Lung (tissue), 11 donors: ENCODE measurements at regions not wholly inside any gene's neighbourhood (a gene's known extent, or its start where the extent isn't known, plus 50 kb on each side); places are given as distances from the start of the nearest gene placed in this dataset.

Source experiments
- ATAC-seq: fragments of 200-7000 bp; cut with Tn5 transposase; one replicate; pipeline ENCODE4 v1.9.1; 2020; ENCODE audit warnings: moderate number of reproducible peaks; ENCODE audit not compliant: insufficient read depth, low FRiP score
- DNase-seq, 3 donors: peaks; one replicate each; pipeline ENCODE4 v3.0.0-alpha.2; 2013 to 2017
- H3K27ac ChIP-seq, 2 donors: one replicate each; pipeline ENCODE4 v1.5.1; 2013; ENCODE audit warnings: mild to moderate bottlenecking in 2 of 2, moderate library complexity in 2 of 2, control low read depth in 1 of 2, inconsistent platforms in 1 of 2, low read depth in 1 of 2, low read length in 1 of 2
- H3K27me3 ChIP-seq, 3 donors: one replicate each; pipeline ENCODE4 v1.5.1; 2013; ENCODE audit warnings: low read length in 2 of 3; ENCODE audit not compliant: control insufficient read depth in 3 of 3, insufficient read depth in 3 of 3
- H3K36me3 ChIP-seq, 4 donors: one replicate each; pipeline ENCODE4 v1.5.1; 2013; ENCODE audit warnings: low read length in 4 of 4, mild to moderate bottlenecking in 1 of 4, moderate library complexity in 1 of 4; ENCODE audit not compliant: control insufficient read depth in 4 of 4, insufficient read depth in 4 of 4
- H3K4me1 ChIP-seq, 5 donors: one replicate each; pipeline ENCODE4 v1.5.1; 2013; ENCODE audit warnings: low read length in 5 of 5, mild to moderate bottlenecking in 2 of 5, moderate library complexity in 1 of 5; ENCODE audit not compliant: control insufficient read depth in 5 of 5, insufficient read depth in 5 of 5
- H3K4me3 ChIP-seq: one replicate; pipeline ENCODE4 v1.5.1; 2013; ENCODE audit warnings: mild to moderate bottlenecking, control low read depth, moderate library complexity
- H3K9ac ChIP-seq, 2 donors: one replicate each; pipeline ENCODE4 v1.5.1; 2013; ENCODE audit warnings: low read length in 2 of 2, control low read depth in 1 of 2; ENCODE audit not compliant: insufficient read depth in 1 of 2
- H3K9me3 ChIP-seq, 4 donors: one replicate each; pipeline ENCODE4 v1.5.1; 2013; ENCODE audit warnings: low read length in 3 of 4, mild to moderate bottlenecking in 1 of 4, moderate library complexity in 1 of 4; ENCODE audit not compliant: control insufficient read depth in 4 of 4, insufficient read depth in 3 of 4
- CTCF ChIP-seq: IDR thresholded peaks from 2 replicates; pipeline ENCODE4 v1.5.1; 2012; ENCODE audit warnings: mild to moderate bottlenecking; ENCODE audit errors: control extremely low read depth, extremely low read depth
- WGBS, 2 donors: extraction: QIAGEN DNeasy Blood & Tissue Kit; methylation state at CpG; one replicate each; pipeline ENCODE4 v1.1.7; 2013; 5-methylcytosine and 5-hydroxymethylcytosine counted together
- donor health status: control.
- donor health status: control.
- donor health status: Bipolar disorder and iron deficiency.
- donor health status: healthy.
- donor health status: DM: yes; HTN: yes; CAD: no.

GRCh38 chr15:93231261-93231925 is 142.4 kb upstream of the RGMA start:
- H3K27me3 ChIP-seq = no peaks in the 10 kb centered on the region
- no peaks in the 10 kb centered on the region for H3K4me1 ChIP-seq
- no peak for TF ChIP-seq CTCF
- H3K9ac ChIP-seq = no peak overlapping the region
- no peak for ATAC-seq
- no peak overlapping the region for H3K4me3 ChIP-seq
- no peak overlapping the region for H3K27ac ChIP-seq
- H3K9me3 ChIP-seq = no peaks in the 10 kb centered on the region
- 27 to 43% methylated on average over 2 of the region's 2 CpGs for WGBS, 2 donors
- H3K36me3 ChIP-seq = no peaks in the 10 kb centered on the region
- no peak for DNase-seq

- no peak for DNase-seq
- Histone ChIP-seq H3K36me3 (no peaks in the 10 kb centered on the region), H3K9me3 (no peaks in the 10 kb centered on the region), H3K27ac (no peak overlapping the region), H3K4me1 (no peaks in the 10 kb centered on the region), H3K9ac (no peak overlapping the region), H3K27me3 (no peaks in the 10 kb centered on the region), H3K4me3 (no peak overlapping the region)
- 91 to 95% methylated on average over 3 of the region's 3 CpGs for WGBS, 2 donors
- no peak for TF ChIP-seq CTCF
- no peak for ATAC-seq
Observed at GRCh38 chr15:93228546-93228945, 139.5 kb upstream of the RGMA start.

- Histone ChIP-seq H3K36me3 (no peaks in the 10 kb centered on the region), H3K4me1 (no peaks in the 10 kb centered on the region), H3K9ac (no peak overlapping the region), H3K27ac (no peak overlapping the region), H3K9me3 (no peaks in the 10 kb centered on the region), H3K4me3 (no peak overlapping the region), H3K27me3 (no peaks in the 10 kb centered on the region)
- ATAC-seq (no peak), DNase-seq (no peak)
- TF ChIP-seq CTCF = no peak
- 91 to 94% methylated on average over 7 of the region's 7 CpGs for WGBS, 2 donors
Observed at GRCh38 chr15:93223803-93224202, 134.8 kb upstream of the RGMA start.

GRCh38 chr15:93221759-93222158 is 132.7 kb upstream of the RGMA start:
- no peaks in the 10 kb centered on the region for H3K36me3 ChIP-seq
- 54 to 60% methylated on average over 4 of the region's 4 CpGs for WGBS, 2 donors
- no peaks in the 10 kb centered on the region for H3K27me3 ChIP-seq
- TF ChIP-seq CTCF = no peak
- no peak for ATAC-seq
- H3K9ac ChIP-seq = no peak overlapping the region
- H3K9me3 ChIP-seq = no peaks in the 10 kb centered on the region
- no peak overlapping the region for H3K4me3 ChIP-seq
- H3K4me1 ChIP-seq = no peaks in the 10 kb centered on the region
- DNase-seq = no peak
- H3K27ac ChIP-seq = no peak overlapping the region
